NCI-H69 (cell line): ENCODE measurements at regions not wholly inside any gene's neighbourhood (a gene's known extent, or its start where the extent isn't known, plus 50 kb on each side); places are given as distances from the start of the nearest gene placed in this dataset.
"Not testable (repeated sequence)": the region's sequence is repeated elsewhere in the genome, so short reads cannot be mapped to it uniquely, and the experiment has no call there.

Experiments
- DNase-seq: peaks from one replicate; lab custom pipeline; 2025; lab: John Stamatoyannopoulos, UW

GRCh38 chr7:89771003-89771636 is 383.1 kb upstream of the STEAP1 start:
- DNase-seq = no peak

DNA sequence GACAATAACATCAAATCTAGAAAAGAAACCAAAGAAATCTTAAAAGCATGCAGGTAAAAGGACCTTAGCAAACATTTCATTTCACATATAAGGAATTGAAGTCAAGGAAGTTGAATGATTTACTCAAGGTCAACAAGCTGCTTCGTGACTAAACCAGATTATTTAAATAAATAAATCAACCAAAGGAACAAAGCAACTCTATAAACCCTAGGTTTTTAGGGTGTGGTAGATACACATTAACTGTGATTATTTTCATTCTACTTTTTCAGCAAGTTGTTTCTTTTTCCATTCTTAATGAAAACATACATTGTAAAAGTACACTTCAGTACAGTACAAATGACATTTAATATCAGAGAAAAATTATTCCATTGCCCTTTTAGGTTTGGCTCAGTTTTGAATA is 382.0 kb upstream of the STEAP1 start:
- no peak for DNase-seq

- no peak for DNase-seq
These were observed 380.7 kb upstream of the STEAP1 start for GRCh38 chr7:89773611-89774010.

- no peak for DNase-seq
These were observed 378.8 kb upstream of the STEAP1 start for GRCh38 chr7:89775459-89775858.

- no peak for DNase-seq
These were observed 377.3 kb upstream of the STEAP1 start for GRCh38 chr7:89776980-89777379.

- no peak for DNase-seq
These were observed 376.8 kb upstream of the STEAP1 start for GRCh38 chr7:89777499-89777898.

DNA sequence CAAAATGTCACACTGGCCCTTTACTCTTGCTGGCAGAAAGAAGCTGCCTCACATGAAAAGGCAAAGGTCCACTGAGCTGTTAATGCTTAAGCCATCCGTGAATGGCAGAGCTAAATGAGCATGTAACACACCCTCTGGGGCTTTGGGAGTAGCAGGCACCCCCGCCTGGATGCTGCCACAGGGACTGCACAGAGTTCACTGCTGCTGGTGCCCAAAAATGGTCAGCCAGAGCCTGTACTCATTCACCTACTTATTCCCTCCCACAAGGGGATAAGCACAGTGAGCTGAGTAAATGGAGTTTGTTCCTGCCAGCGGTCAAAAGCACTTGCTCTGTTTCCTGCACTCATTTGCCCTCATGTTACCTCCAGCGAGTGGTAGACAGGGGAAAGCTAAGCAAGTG is 374.0 kb upstream of the STEAP1 start:
- DNase-seq = no peak

DNA sequence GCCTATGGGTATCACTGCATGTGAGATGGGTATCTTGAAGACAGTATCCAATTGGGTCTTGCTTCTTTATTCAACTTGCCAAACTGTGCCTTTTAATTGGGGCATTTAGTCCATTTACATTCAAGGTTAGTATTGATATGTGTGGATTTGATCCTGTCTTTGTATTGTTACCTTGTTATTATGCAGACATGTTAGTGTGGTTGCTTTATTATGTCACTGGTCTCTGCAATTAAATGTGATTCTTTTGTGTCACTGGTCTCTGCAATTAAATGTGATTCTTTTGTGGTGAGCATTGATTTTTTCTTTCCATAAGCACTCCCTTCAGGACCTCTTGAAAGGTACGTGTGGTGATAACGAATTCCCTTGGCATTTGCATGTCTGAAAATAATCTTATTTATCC is 357.8 kb upstream of the STEAP1 start:
- no peak for DNase-seq

GRCh38 chr7:89797965-89798598 is 356.2 kb upstream of the STEAP1 start:
- no peak for DNase-seq

DNA sequence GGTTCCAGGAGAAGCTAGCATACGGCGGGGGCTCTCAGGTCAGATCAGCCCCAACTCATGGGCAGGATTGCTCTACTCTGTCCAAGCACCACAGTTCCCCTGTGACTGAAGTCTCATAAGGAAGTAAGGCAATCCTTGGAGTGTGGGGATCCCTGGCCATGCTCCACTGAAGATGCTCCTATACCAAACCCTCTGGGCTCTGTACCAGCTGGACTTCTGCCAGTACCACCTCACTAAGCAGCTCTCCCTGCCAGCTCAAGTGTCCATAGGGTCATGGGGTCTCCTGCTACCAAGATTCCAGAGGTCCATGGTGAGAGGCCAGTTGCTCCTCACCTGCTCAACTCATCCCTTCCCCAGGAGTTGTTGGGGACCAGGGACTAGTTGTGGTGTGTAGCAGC is 355.7 kb upstream of the STEAP1 start:
- no peak for DNase-seq

GRCh38 chr7:89800761-89801160 is 353.5 kb upstream of the STEAP1 start:
- DNase-seq = no peak

DNA sequence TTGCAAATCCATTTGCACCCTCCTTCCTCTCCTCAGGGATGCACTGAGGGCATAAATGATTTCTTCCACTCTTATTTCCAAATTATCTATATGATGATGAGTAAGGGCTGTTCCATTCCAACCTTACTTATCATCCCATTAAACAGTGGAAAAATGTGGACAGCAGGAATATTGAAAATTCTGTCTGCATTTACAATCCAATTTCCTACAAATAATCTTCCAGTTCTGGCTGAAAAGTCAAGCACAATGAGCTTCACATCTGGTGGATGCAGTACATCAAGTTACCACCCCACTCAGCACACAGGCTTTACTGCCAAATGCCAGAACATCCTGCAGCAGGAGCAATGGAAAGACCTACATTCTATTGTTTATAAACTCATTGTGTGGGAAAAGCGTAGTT is 345.0 kb upstream of the STEAP1 start:
- DNase-seq = no peak

- no peak for DNase-seq
These were observed 341.2 kb upstream of the STEAP1 start for GRCh38 chr7:89813081-89813480.

- DNase-seq = no peak
These were observed 328.1 kb upstream of the STEAP1 start for GRCh38 chr7:89826121-89826520.

DNA sequence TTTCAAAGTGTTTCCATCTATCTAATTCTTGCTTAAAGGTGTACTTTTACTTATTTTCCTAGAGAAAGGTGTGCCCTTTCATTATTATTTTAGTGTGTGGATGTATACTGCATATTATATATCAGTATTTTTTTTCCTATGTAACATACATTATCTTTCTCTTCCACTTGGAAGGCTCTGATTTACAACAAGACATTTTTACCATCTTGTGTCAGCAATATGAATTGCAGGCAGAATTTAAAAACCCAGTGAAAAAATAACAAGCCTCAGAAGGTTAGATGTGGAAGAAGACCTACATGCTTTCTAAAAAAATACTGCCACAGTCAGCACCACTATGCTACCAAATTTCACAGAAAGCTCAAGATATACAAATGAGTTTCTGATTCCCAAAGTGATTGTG is 327.7 kb upstream of the STEAP1 start:
- DNase-seq = no peak

- peak; percentile 49 for DNase-seq
These were observed 316.8 kb upstream of the STEAP1 start for GRCh38 chr7:89837515-89837914.

DNA sequence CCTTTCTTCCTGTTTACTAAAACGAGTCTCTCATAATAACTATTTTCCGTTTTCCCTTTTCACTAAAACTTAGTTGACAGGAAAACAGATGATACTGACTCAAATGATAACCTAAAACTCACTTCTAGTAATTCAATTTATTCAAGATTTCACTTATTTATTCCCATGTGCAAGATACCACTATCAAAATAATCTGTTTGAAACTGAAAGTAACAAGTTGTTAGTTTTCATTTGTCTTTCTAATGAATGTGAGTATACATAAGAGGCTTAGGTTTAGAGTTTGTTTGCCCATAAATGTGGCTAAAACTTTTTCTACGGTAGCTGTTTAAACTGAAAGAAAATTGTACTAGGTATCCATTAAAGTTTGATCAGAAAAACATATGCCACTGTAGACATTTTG is 314.9 kb upstream of the STEAP1 start:
- DNase-seq = no peak

DNA sequence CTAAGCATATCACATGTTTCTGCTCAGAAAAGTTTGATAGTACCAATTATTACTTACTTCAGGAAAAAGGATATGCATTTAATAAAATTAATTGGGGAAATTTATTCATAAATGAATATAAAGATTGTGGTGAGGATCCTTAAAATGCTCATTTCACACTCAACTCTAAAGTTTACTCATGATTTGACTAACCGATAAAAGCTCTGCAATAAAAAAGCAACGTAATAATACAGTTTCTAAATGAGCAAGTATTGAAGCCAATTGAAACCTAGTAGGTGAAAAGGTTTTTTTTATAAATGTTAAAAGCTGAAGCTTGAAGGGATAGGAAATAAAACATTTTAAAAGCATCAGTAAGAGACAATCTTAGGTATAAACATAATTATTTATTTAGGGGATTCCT is 308.3 kb upstream of the STEAP1 start:
- no peak for DNase-seq

GRCh38 chr7:89849052-89849451 is 305.2 kb upstream of the STEAP1 start:
- DNase-seq = no peak

GRCh38 chr7:89857053-89857452 is 297.2 kb upstream of the STEAP1 start:
- DNase-seq = not testable (repeated sequence)

GRCh38 chr7:89857767-89858166 is 296.5 kb upstream of the STEAP1 start:
- DNase-seq = no peak

DNA sequence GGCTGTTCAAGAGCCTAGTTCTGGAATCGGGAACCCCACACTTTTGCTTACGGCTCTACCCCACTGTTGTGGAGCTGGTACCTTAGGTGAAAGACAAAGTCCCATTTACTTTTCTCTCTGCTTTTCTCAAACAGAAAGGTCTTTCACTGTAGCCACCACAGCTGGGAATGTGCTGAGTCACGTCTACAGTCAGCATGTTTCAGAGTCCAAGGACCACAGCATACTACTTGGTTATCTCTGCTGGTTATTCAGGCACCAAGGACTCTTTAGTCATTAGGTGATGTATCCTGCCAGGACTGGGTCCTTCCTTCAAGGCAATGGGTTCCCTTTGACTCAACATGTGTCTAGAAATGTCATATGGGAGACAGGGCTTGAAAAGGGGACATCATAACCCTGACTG is 266.8 kb upstream of the STEAP1 start:
- DNase-seq = no peak

DNA sequence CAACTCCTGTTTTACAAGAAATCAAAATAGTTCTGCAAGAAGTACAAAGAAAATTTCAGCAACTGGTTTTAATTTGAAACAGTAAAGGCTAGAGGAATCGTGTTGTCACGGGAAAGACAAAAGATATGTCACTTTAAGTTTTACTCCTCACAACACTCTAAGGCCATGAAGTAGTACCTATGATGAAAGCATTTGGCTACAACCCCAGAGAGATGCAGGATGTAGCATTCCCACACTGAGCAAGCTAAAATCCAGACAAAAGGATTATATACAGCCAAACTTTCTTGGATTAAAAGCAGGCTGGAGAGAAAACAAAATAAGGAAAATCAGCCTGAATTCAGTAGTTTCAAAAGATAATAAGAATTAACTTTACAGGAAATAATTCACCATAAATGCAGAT is 245.5 kb upstream of the STEAP1 start:
- DNase-seq = no peak

- peak; percentile 7 for DNase-seq
These were observed 239.6 kb upstream of the STEAP1 start for GRCh38 chr7:89914711-89915110.
